ENCODE measurements at regions not wholly inside any gene's neighbourhood (a gene's known extent, or its start where the extent isn't known, plus 50 kb on each side); places are given as distances from the start of the nearest gene placed in this dataset.

DNA sequence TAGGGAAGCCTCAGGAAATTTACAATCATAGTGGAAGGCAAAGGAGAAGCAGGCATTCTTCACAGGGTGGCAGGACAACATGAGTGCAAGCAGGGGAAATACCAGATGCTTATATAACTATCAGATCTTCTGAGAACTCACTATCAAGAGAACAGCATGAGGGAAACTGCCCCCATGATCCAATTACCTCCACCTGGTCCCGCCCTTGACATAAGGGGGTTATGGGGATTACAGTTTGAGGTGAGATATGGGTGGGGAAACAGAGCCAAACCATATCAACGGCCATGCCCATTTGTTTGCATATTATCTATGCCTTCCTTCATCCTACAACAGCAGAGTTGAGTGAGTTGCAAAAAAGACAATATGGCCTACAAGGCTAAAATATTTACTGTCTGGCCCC lies 140.2 kb upstream of the CCDC196 start:
- 48 to 83% (median 50%) methylated on average over 2 of the region's 2 CpGs for WGBS, 4 donors
- H3K27ac ChIP-seq, result no peak overlapping the region
- H3K9me3 ChIP-seq, result peaks cover 0 to 31% (median 17%) of the 10 kb centered on the region in 12 donors
- H3K4me3 ChIP-seq, result no peak overlapping the region
- DNase-seq (no peak), ATAC-seq (no peak)
- intact Hi-C loops (cut with DNase I), result no loop called here
- no peak for TF ChIP-seq POLR2A (IDR thresholded peaks at IDR 0.05)
- TF ChIP-seq, protein P1, sequence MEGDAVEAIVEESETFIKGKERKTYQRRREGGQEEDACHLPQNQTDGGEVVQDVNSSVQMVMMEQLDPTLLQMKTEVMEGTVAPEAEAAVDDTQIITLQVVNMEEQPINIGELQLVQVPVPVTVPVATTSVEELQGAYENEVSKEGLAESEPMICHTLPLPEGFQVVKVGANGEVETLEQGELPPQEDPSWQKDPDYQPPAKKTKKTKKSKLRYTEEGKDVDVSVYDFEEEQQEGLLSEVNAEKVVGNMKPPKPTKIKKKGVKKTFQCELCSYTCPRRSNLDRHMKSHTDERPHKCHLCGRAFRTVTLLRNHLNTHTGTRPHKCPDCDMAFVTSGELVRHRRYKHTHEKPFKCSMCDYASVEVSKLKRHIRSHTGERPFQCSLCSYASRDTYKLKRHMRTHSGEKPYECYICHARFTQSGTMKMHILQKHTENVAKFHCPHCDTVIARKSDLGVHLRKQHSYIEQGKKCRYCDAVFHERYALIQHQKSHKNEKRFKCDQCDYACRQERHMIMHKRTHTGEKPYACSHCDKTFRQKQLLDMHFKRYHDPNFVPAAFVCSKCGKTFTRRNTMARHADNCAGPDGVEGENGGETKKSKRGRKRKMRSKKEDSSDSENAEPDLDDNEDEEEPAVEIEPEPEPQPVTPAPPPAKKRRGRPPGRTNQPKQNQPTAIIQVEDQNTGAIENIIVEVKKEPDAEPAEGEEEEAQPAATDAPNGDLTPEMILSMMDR (IDR thresholded peaks at IDR 0.05), result no peak
- H3K27me3 ChIP-seq, result no peaks in the 10 kb centered on the region
- H3K36me3 ChIP-seq, result no peaks in the 10 kb centered on the region
- no peaks in the 10 kb centered on the region for H3K4me1 ChIP-seq

- no peak for ATAC-seq
- Histone ChIP-seq H3K9me3 (peaks cover 0 to 61% (median 23%) of the 10 kb centered on the region in 12 donors), H3K36me3 (peaks cover 0 to 3% (median 0%) of the 10 kb centered on the region in 9 donors), H3K4me3 (no peak overlapping the region), H3K4me1 (no peaks in the 10 kb centered on the region), H3K27me3 (no peaks in the 10 kb centered on the region), H3K27ac (no peak overlapping the region)
- TF ChIP-seq POLR2A (IDR thresholded peaks at IDR 0.05), result no peak
- 61 to 77% (median 72%) methylated on average over 1 of the region's 1 CpG for WGBS, 4 donors
- intact Hi-C loops (cut with DNase I), result no loop called here
- no peak for DNase-seq
Measured at GRCh38 chr14:66351310-66351709, 134.9 kb upstream of the CCDC196 start.

DNA sequence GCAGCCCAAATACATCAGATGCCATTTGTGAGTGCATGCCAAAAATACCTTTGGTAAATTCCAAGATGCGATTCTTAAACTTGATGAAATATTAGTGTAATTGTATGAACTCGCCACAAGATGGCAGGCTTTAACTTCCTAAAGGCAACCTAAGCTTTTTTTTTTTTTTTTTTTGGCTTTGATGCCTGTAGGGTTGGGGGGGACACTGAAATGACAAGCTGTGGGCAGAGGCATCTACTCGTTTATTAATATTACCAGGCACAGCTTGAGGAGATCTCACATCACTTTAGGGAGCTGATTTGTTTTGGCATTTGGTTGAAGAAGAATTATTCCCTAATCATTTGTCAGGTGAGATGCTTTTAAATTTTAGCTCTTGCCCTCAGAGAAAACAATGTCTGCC lies 126.7 kb upstream of the CCDC196 start:
- TF ChIP-seq, protein P1 (IDR thresholded peaks at IDR 0.05), result peak; percentile 55 to 83 (median 72)
- no peak for TF ChIP-seq POLR2A (IDR thresholded peaks at IDR 0.05)
- Histone ChIP-seq H3K9me3 (peaks cover 0 to 2% (median 0%) of the 10 kb centered on the region in 12 donors), H3K4me1 (no peaks in the 10 kb centered on the region), H3K27ac (no peak overlapping the region), H3K36me3 (no peaks in the 10 kb centered on the region), H3K4me3 (no peak overlapping the region), H3K27me3 (no peaks in the 10 kb centered on the region)
- peak in 1 of 5 donors; percentile 11 for DNase-seq
- intact Hi-C loops (cut with DNase I), result loop anchor here in 3 of 10 donors (2.0 to 5.0 kb wide), 3 partner anchors 43 to 758 kb away; no protein-coding TSS in a partner anchor
- ATAC-seq, result no peak
- 0 to 1% (median 1%) methylated on average over 3 of the region's 3 CpGs for WGBS, 4 donors

DNA sequence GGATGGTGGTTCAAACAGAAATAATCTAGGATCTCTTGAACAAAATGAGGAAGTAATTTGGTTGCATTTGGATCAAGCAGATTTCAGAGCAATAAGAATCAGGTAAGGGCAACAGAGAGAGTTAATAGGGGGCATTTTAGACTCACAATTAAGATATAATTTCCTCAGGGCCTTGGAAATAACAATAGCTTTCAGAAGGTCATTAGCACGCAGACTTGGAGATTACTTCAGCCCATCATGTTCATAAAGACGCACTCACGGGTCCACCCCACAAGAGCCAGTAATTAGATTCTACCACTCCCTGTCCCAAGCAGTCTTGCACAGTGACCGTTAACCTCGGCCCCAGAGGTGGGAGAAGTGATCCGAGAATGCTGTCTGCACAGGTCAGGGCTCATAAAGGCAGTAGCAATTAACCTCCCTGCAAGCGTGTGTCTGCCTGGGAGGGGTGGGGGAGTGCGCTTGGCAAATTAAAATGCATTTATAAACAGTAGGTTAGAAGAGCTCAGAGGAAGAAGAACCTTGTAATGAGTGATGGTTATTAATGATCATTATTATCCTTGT lies 125.7 kb upstream of the CCDC196 start:
- Histone ChIP-seq H3K27me3 (no peaks in the 10 kb centered on the region), H3K27ac (no peak overlapping the region), H3K9me3 (no peaks in the 10 kb centered on the region), H3K4me3 (no peak overlapping the region), H3K4me1 (no peaks in the 10 kb centered on the region), H3K36me3 (no peaks in the 10 kb centered on the region)
- ATAC-seq (no peak), DNase-seq (no peak)
- WGBS, 4 donors, result 73 to 85% (median 80%) methylated on average over 8 of the region's 8 CpGs
- TF ChIP-seq POLR2A (IDR thresholded peaks at IDR 0.05), result no peak
- TF ChIP-seq, protein P1 (IDR thresholded peaks at IDR 0.05), result no peak
- intact Hi-C loops (cut with DNase I), result loop anchor here in 7 of 10 donors (5.0 to 10.0 kb wide), 4 partner anchors 37 to 927 kb away; no protein-coding TSS in a partner anchor

GRCh38 chr14:66361013-66361412 lies 125.2 kb upstream of the CCDC196 start:
- intact Hi-C loops (cut with DNase I), result loop anchor here in 7 of 10 donors (5.0 to 10.0 kb wide), 4 partner anchors 36 to 926 kb away; no protein-coding TSS in a partner anchor
- no peak overlapping the region for H3K27ac ChIP-seq
- 42 to 48% (median 44%) methylated on average over 2 of the region's 2 CpGs for WGBS, 4 donors

More at GRCh38 chr14:66361013-66361412, 125.2 kb upstream of the CCDC196 start:
- DNase-seq (no peak), ATAC-seq (no peak)
- no peaks in the 10 kb centered on the region for H3K9me3 ChIP-seq
- H3K27me3 ChIP-seq, result no peaks in the 10 kb centered on the region
- TF ChIP-seq, protein P1 (IDR thresholded peaks at IDR 0.05), result no peak
- TF ChIP-seq POLR2A (IDR thresholded peaks at IDR 0.05), result no peak
- no peaks in the 10 kb centered on the region for H3K4me1 ChIP-seq
- H3K36me3 ChIP-seq, result no peaks in the 10 kb centered on the region
- no peak overlapping the region for H3K4me3 ChIP-seq
